ENCODE measurements at regions not wholly inside any gene's neighbourhood (a gene's known extent, or its start where the extent isn't known, plus 50 kb on each side); places are given as distances from the start of the nearest gene placed in this dataset.

GRCh38 chr6:122079916-122080315 is 319.5 kb upstream of the HSF2 start:
- BruUV-seq (replicated peaks): no TSS peak
- Histone ChIP-seq H3K27ac (ENCODE audit: extremely low read length, insufficient read depth, low read length) (no peak overlapping the region), H3K4me3 (replicated peaks in 1 of 3; ENCODE audit: insufficient read depth in 1 of 3, low read depth in 2 of 3, low read length in 3 of 3) (no peak overlapping the region), H3K79me2 (ENCODE audit: insufficient read depth, low read length) (no peaks in the 10 kb centered on the region), H3K4me1 (ENCODE audit: insufficient read depth, low read length) (no peaks in the 10 kb centered on the region), H3K4me2 (ENCODE audit: low read depth, low read length) (no peak overlapping the region), H3K9ac (ENCODE audit: insufficient read depth, low read depth, low read length) (no peak overlapping the region), H2AFZ (ENCODE audit: low read length) (no peak overlapping the region), H3K36me3 (replicated peaks in 1 of 2; ENCODE audit: control insufficient read depth in 1 of 2, insufficient read depth in 2 of 2, low read length in 2 of 2) (no peaks in the 10 kb centered on the region), H3K9me3 (ENCODE audit: low read length) (no peaks in the 10 kb centered on the region), H3K27me3 (ENCODE audit: control insufficient read depth in 1 of 2, insufficient read depth in 2 of 2, low read length in 2 of 2) (no peaks in the 10 kb centered on the region), H4K20me1 (ENCODE audit: insufficient read depth, low read length) (no peaks in the 10 kb centered on the region)
- in situ Hi-C loops (cut with HindIII; ENCODE audit: extremely low pct_ligation_motif_present, low pct_unique_long_range_greater_than_20kb): no loop called here
- no peak for DNase-seq (ENCODE audit: low spot score)
- ATAC-seq: no peak
- WGBS (ENCODE audit: low lambda C conversion rate): 10% methylated on average over 3 of the region's 3 CpGs
- FAIRE-seq: no peak
- intact Hi-C loops (cut with micrococcal nuclease; ENCODE audit: unreplicated experiment): no loop called here
- POLR2A ChIA-PET: no interaction called here
- CTCF ChIA-PET (ENCODE audit: low intra/inter-chr PET ratio, low total read pairs): no interaction called here
- TF ChIP-seq, protein P1, sequence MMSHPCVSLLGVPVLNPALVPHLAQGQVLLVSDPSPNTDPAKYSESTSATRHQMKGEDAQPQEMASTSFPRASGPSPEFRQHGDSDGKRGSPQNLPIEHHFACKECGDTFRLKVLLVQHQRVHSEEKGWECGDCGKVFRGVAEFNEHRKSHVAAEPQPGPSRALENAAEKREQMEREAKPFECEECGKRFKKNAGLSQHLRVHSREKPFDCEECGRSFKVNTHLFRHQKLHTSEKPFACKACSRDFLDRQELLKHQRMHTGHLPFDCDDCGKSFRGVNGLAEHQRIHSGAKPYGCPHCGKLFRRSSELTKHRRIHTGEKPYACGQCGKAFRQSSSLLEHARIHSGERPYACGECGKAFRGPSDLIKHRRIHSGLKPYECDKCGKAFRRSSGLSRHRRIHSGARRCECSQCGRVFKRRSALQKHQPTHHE (CRISPR knock-in tag; IDR thresholded peaks at IDR 0.05; ENCODE audit: borderline replicate concordance): no peak
- TF ChIP-seq ZNF142 (CRISPR knock-in tag; IDR thresholded peaks at IDR 0.05): no peak
- TF ChIP-seq, protein P2, sequence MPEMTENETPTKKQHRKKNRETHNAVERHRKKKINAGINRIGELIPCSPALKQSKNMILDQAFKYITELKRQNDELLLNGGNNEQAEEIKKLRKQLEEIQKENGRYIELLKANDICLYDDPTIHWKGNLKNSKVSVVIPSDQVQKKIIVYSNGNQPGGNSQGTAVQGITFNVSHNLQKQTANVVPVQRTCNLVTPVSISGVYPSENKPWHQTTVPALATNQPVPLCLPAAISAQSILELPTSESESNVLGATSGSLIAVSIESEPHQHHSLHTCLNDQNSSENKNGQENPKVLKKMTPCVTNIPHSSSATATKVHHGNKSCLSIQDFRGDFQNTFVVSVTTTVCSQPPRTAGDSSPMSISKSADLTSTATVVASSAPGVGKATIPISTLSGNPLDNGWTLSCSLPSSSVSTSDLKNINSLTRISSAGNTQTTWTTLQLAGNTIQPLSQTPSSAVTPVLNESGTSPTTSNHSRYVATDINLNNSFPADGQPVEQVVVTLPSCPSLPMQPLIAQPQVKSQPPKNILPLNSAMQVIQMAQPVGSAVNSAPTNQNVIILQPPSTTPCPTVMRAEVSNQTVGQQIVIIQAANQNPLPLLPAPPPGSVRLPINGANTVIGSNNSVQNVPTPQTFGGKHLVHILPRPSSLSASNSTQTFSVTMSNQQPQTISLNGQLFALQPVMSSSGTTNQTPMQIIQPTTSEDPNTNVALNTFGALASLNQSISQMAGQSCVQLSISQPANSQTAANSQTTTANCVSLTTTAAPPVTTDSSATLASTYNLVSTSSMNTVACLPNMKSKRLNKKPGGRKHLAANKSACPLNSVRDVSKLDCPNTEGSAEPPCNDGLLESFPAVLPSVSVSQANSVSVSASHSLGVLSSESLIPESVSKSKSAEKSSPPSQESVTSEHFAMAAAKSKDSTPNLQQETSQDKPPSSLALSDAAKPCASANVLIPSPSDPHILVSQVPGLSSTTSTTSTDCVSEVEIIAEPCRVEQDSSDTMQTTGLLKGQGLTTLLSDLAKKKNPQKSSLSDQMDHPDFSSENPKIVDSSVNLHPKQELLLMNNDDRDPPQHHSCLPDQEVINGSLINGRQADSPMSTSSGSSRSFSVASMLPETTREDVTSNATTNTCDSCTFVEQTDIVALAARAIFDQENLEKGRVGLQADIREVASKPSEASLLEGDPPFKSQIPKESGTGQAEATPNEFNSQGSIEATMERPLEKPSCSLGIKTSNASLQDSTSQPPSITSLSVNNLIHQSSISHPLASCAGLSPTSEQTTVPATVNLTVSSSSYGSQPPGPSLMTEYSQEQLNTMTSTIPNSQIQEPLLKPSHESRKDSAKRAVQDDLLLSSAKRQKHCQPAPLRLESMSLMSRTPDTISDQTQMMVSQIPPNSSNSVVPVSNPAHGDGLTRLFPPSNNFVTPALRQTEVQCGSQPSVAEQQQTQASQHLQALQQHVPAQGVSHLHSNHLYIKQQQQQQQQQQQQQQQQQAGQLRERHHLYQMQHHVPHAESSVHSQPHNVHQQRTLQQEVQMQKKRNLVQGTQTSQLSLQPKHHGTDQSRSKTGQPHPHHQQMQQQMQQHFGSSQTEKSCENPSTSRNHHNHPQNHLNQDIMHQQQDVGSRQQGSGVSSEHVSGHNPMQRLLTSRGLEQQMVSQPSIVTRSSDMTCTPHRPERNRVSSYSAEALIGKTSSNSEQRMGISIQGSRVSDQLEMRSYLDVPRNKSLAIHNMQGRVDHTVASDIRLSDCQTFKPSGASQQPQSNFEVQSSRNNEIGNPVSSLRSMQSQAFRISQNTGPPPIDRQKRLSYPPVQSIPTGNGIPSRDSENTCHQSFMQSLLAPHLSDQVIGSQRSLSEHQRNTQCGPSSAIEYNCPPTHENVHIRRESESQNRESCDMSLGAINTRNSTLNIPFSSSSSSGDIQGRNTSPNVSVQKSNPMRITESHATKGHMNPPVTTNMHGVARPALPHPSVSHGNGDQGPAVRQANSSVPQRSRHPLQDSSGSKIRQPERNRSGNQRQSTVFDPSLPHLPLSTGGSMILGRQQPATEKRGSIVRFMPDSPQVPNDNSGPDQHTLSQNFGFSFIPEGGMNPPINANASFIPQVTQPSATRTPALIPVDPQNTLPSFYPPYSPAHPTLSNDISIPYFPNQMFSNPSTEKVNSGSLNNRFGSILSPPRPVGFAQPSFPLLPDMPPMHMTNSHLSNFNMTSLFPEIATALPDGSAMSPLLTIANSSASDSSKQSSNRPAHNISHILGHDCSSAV (CRISPR knock-in tag; IDR thresholded peaks at IDR 0.05; ENCODE audit: borderline replicate concordance): no peak
- TF ChIP-seq ZNF441 (CRISPR knock-in tag; IDR thresholded peaks at IDR 0.05; ENCODE audit: borderline replicate concordance): no peak
- TF ChIP-seq, protein P3, sequence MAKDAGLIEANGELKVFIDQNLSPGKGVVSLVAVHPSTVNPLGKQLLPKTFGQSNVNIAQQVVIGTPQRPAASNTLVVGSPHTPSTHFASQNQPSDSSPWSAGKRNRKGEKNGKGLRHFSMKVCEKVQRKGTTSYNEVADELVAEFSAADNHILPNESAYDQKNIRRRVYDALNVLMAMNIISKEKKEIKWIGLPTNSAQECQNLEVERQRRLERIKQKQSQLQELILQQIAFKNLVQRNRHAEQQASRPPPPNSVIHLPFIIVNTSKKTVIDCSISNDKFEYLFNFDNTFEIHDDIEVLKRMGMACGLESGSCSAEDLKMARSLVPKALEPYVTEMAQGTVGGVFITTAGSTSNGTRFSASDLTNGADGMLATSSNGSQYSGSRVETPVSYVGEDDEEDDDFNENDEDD (CRISPR knock-in tag; IDR thresholded peaks at IDR 0.05; ENCODE audit: borderline replicate concordance): no peak
- no peak for TF ChIP-seq TFDP2 (CRISPR knock-in tag; IDR thresholded peaks at IDR 0.05)
